WI38 (cell line): ENCODE measurements at regions not wholly inside any gene's neighbourhood (a gene's known extent, or its start where the extent isn't known, plus 50 kb on each side); places are given as distances from the start of the nearest gene placed in this dataset.
"Not testable (repeated sequence)": the region's sequence is repeated elsewhere in the genome, so short reads cannot be mapped to it uniquely, and the experiment has no call there.

Experiments used
- H3K4me3 ChIP-seq: 2 replicates; pipeline ENCODE4 v1.5.1; 2011; ENCODE audit warnings: low read depth, mild to moderate bottlenecking, control low read depth, low read length
- CTCF ChIP-seq: IDR thresholded peaks from 2 replicates; pipeline ENCODE4 v1.5.1; 2012; ENCODE audit warnings: low read depth, mild to moderate bottlenecking, control low read depth, low read length

- no peak overlapping the region for H3K4me3 ChIP-seq
Observed at GRCh38 chr3:26498271-26498670, 124.3 kb upstream of the LRRC3B start.

GRCh38 chr3:26505399-26505798 lies 117.2 kb upstream of the LRRC3B start:
- no peak overlapping the region for H3K4me3 ChIP-seq
- no peak for TF ChIP-seq CTCF

More at GRCh38 chr3:26498271-26498670, 124.3 kb upstream of the LRRC3B start:
- no peak for TF ChIP-seq CTCF

- not testable (repeated sequence) for H3K4me3 ChIP-seq
Observed at GRCh38 chr3:26514445-26515029, 108.0 kb upstream of the LRRC3B start.

- no peak for TF ChIP-seq CTCF
- H3K4me3 ChIP-seq: no peak overlapping the region
Observed at GRCh38 chr3:26515351-26515750, 107.2 kb upstream of the LRRC3B start.

- no peak for TF ChIP-seq CTCF
- H3K4me3 ChIP-seq: no peak overlapping the region
Observed at GRCh38 chr3:26521261-26521660, 101.3 kb upstream of the LRRC3B start.

- H3K4me3 ChIP-seq: no peak overlapping the region
- TF ChIP-seq CTCF: no peak
Observed at GRCh38 chr3:26522919-26523318, 99.7 kb upstream of the LRRC3B start.

GRCh38 chr3:26525013-26525412 lies 97.6 kb upstream of the LRRC3B start:
- no peak for TF ChIP-seq CTCF
- no peak overlapping the region for H3K4me3 ChIP-seq

- no peak for TF ChIP-seq CTCF
- no peak overlapping the region for H3K4me3 ChIP-seq
Observed at GRCh38 chr3:26535151-26535550, 87.4 kb upstream of the LRRC3B start.
